Activated T-helper 1 cell treated with anti-CD3 and anti-CD28 coated beads, Interleukin-12 subunit alpha, Interleukin-12 subunit beta, Interleukin-2, Interleukin-4 antibody, amounts not matched to agents 30 ng/mL and 10 ng/mL and 1 ng/mL, durations not matched to agents 14 hours and 24 hours and 36 hours (primary cell): ENCODE measurements at regions not wholly inside any gene's neighbourhood (a gene's known extent, or its start where the extent isn't known, plus 50 kb on each side); places are given as distances from the start of the nearest gene placed in this dataset.

Source experiments
- DNase-seq: peaks from one replicate; pipeline ENCODE4 v3.0.0; 2021; ENCODE audit warnings: low spot score
- H3K27ac Mint-ChIP-seq: one replicate; pipeline ENCODE4 v1.8.0; 2021; ENCODE audit warnings: mild to moderate bottlenecking, mixed read lengths
- H3K27me3 Mint-ChIP-seq: one replicate; pipeline ENCODE4 v1.8.0; 2022; ENCODE audit warnings: mild to moderate bottlenecking, moderate library complexity, mixed read lengths; ENCODE audit not compliant: insufficient read depth
- H3K36me3 Mint-ChIP-seq: one replicate; pipeline ENCODE4 v1.8.0; 2021; ENCODE audit warnings: low read depth, mixed read lengths
- H3K4me1 Mint-ChIP-seq: one replicate; pipeline ENCODE4 v1.8.0; 2021; ENCODE audit warnings: low read depth, mixed read lengths
- H3K4me3 Mint-ChIP-seq: one replicate; pipeline ENCODE4 v1.8.0; 2021; ENCODE audit warnings: mild to moderate bottlenecking, moderate library complexity, mixed read lengths
- H3K9me3 Mint-ChIP-seq: one replicate; pipeline ENCODE4 v1.8.0; 2021; ENCODE audit warnings: mixed read lengths
- intact Hi-C: fragments of 100-400 bp; cut with micrococcal nuclease; formaldehyde crosslinking; loops from one replicate; pipeline ENCODE4 v1.15.1; 2024

- Mint-ChIP-seq H3K4me1 (no peaks in the 10 kb centered on the region), H3K27me3 (no peaks in the 10 kb centered on the region), H3K36me3 (no peaks in the 10 kb centered on the region), H3K9me3 (no peaks in the 10 kb centered on the region), H3K27ac (no peak overlapping the region), H3K4me3 (no peak overlapping the region)
- DNase-seq = no peak
- intact Hi-C loops = no loop called here
Measured at GRCh38 chr9:79026316-79026715, 545.4 kb upstream of the TLE4 start.

- Mint-ChIP-seq H3K4me3 (no peak overlapping the region), H3K9me3 (no peaks in the 10 kb centered on the region), H3K27ac (no peak overlapping the region), H3K4me1 (no peaks in the 10 kb centered on the region), H3K36me3 (no peaks in the 10 kb centered on the region), H3K27me3 (no peaks in the 10 kb centered on the region)
- intact Hi-C loops = no loop called here
- DNase-seq = no peak
Measured at GRCh38 chr9:79028101-79028500, 543.7 kb upstream of the TLE4 start.

DNA sequence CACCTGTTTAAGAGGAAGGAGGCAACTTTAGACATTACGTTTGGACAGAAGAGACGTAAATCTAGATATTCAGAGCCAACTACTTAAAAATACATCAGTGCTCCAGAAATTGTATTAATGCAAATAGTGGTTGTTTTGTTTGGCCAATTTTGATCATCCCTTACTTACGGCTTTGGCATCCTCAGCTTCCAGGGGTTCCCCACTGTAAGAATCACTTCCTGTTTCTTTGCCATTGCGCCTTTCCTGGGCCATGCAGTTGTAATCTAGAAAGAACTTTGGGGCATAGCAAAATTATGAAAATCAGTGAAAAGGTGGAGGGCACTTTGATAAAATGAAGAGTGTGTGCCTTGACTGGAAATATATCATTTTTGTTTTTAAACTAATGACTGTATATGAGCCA, 537.2 kb upstream of the TLE4 start:
- Mint-ChIP-seq H3K4me1 (no peaks in the 10 kb centered on the region), H3K36me3 (no peaks in the 10 kb centered on the region), H3K9me3 (no peaks in the 10 kb centered on the region), H3K27ac (no peak overlapping the region), H3K4me3 (no peak overlapping the region), H3K27me3 (no peaks in the 10 kb centered on the region)
- intact Hi-C loops = no loop called here
- no peak for DNase-seq

DNA sequence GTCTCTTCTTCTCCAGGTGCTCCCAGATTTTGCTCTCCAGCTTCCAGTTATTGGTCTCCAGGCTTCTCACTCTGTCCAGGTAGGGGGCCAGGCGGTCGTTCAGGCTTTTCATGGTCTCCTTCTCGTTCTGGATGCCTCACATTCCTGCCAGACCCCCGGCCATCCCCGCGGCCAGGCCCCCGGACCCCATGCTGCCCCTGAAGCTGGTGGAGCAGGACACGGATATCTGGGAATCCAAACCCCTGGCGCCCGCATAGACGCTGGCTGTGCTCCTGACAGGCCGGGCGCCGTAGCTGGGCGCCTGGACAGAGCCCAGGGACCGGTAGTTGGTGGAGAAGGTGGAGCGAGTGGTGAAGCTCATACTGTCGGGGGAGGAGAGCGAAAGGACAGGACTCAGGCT, 534.4 kb upstream of the TLE4 start:
- H3K36me3 Mint-ChIP-seq = no peaks in the 10 kb centered on the region
- no peak overlapping the region for H3K27ac Mint-ChIP-seq
- no peaks in the 10 kb centered on the region for H3K4me1 Mint-ChIP-seq
- no peaks in the 10 kb centered on the region for H3K9me3 Mint-ChIP-seq
- no peak overlapping the region for H3K4me3 Mint-ChIP-seq
- no peak for DNase-seq
- H3K27me3 Mint-ChIP-seq = no peaks in the 10 kb centered on the region
- intact Hi-C loops = no loop called here

- DNase-seq = no peak
- Mint-ChIP-seq H3K4me3 (no peak overlapping the region), H3K27me3 (no peaks in the 10 kb centered on the region), H3K27ac (no peak overlapping the region), H3K36me3 (no peaks in the 10 kb centered on the region), H3K9me3 (no peaks in the 10 kb centered on the region), H3K4me1 (no peaks in the 10 kb centered on the region)
- intact Hi-C loops = no loop called here
Measured at GRCh38 chr9:79040671-79041070, 531.1 kb upstream of the TLE4 start.

DNA sequence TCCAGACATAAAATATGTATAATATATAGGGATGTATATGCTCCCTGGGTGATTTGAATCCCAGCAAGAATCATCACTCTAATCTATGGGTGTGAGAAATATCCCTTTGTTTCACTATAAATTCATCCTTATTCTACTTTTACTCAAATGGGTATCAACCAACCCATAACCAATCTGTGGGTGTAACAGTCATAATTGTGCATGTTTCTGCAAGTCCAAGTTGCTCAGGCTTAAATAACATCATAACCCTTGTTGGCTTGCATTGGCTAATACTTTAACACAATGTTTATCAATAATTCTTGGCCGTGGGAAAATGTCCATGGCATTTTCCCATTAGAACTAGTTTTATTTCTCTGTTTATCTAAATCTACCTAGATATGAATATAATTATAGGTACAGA, 530.5 kb upstream of the TLE4 start:
- H3K36me3 Mint-ChIP-seq = no peaks in the 10 kb centered on the region
- no peak overlapping the region for H3K4me3 Mint-ChIP-seq
- no peak for DNase-seq
- H3K27me3 Mint-ChIP-seq = no peaks in the 10 kb centered on the region
- H3K27ac Mint-ChIP-seq = no peak overlapping the region
- no peaks in the 10 kb centered on the region for H3K4me1 Mint-ChIP-seq
- no peaks in the 10 kb centered on the region for H3K9me3 Mint-ChIP-seq
- intact Hi-C loops = no loop called here

GRCh38 chr9:79043916-79044315, 527.8 kb upstream of the TLE4 start:
- DNase-seq = no peak
- no peak overlapping the region for H3K4me3 Mint-ChIP-seq
- no peaks in the 10 kb centered on the region for H3K9me3 Mint-ChIP-seq
- H3K36me3 Mint-ChIP-seq = no peaks in the 10 kb centered on the region
- H3K27ac Mint-ChIP-seq = no peak overlapping the region
- H3K4me1 Mint-ChIP-seq = no peaks in the 10 kb centered on the region
- no peaks in the 10 kb centered on the region for H3K27me3 Mint-ChIP-seq
- intact Hi-C loops = no loop called here

DNA sequence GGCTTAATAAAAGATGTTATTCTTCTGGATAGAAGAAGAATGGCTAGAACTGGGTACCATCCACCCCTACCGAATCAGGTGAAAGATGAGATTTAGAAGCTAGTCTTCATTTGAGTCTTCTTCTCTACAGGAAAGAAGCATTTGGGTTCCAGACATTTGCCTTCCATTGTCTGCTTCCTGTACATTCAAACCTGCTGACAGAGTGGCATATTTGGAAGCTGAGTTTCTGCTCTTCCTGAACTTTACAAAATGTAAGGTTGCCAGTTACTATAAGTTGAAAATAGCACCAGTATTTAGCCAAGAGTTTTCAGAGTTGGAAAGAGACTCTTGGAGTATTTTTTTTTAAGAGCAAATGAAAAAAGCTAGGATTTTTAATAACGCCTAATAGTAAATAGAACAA, 525.4 kb upstream of the TLE4 start:
- no peak for DNase-seq
- no peaks in the 10 kb centered on the region for H3K27me3 Mint-ChIP-seq
- intact Hi-C loops = no loop called here
- no peaks in the 10 kb centered on the region for H3K9me3 Mint-ChIP-seq
- H3K4me3 Mint-ChIP-seq = no peak overlapping the region
- no peaks in the 10 kb centered on the region for H3K36me3 Mint-ChIP-seq
- no peaks in the 10 kb centered on the region for H3K4me1 Mint-ChIP-seq
- H3K27ac Mint-ChIP-seq = no peak overlapping the region

DNA sequence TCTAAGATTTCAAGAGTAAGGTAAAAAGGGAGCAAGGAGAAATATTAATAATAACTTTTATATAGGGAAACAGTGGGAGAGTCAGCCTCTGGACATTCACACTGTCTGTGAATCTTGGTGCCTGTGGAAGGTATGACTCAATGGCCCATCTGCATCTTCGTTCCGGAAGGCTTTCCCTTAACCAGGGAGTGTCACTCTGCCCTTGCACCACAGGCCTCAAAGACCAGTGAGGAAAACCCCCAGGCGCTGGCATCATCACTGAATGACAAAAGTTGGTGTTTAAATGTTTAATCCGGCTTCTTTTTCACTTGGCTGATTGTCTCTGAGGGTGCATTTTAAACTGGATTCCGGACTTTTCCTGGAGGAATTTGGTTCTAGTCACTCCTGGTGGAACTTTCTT, 522.4 kb upstream of the TLE4 start:
- DNase-seq = no peak
- H3K27ac Mint-ChIP-seq = no peak overlapping the region
- intact Hi-C loops = no loop called here

DNA sequence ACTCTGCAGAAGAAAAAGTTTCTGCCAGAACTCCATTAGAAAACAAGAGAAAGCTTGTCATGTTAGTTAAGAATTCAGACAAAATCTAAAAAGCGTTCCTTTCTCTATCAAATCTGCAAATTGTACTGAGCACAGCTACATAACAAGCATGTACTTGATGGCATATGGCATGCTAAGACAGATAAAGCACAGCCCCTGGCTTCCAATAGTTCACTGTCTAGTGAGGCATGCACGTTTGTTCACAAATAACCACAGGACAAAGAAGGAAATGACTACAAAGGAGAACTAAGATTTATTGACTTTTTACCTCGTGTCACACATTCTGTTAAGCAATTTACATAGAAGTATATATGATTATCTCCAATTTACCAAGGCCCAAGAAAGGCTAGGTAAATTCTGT, 518.2 kb upstream of the TLE4 start:
- no peak for DNase-seq
- Mint-ChIP-seq H3K36me3 (no peaks in the 10 kb centered on the region), H3K4me1 (no peaks in the 10 kb centered on the region), H3K9me3 (no peaks in the 10 kb centered on the region), H3K4me3 (no peak overlapping the region), H3K27me3 (no peaks in the 10 kb centered on the region), H3K27ac (no peak overlapping the region)
- intact Hi-C loops = no loop called here

More for the DNA sequence above, 522.4 kb upstream of the TLE4 start:
- no peak overlapping the region for H3K4me3 Mint-ChIP-seq
- H3K36me3 Mint-ChIP-seq = no peaks in the 10 kb centered on the region
- H3K4me1 Mint-ChIP-seq = no peaks in the 10 kb centered on the region
- no peaks in the 10 kb centered on the region for H3K27me3 Mint-ChIP-seq
- no peaks in the 10 kb centered on the region for H3K9me3 Mint-ChIP-seq

DNA sequence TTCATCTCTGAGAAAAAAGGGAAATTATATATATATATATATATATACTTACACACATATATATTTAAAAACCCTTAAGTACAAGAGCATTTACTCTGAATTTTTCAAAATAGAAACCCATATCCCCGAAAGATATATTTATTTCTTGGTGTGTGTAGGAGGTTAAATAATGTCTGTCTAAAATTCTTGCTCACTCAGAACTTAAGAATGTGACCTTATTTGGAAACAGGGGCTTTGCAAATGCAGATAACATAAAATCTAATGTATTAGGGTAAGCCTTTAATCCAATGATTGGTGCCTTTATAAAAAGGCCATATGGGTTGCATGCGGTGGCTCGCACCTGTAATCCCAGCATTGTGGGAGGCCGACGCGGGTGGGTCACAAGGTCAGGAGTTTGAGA, 517.3 kb upstream of the TLE4 start:
- intact Hi-C loops = no loop called here
- no peak overlapping the region for H3K4me3 Mint-ChIP-seq
- no peaks in the 10 kb centered on the region for H3K9me3 Mint-ChIP-seq
- no peaks in the 10 kb centered on the region for H3K36me3 Mint-ChIP-seq
- no peak overlapping the region for H3K27ac Mint-ChIP-seq
- no peak for DNase-seq
- no peaks in the 10 kb centered on the region for H3K4me1 Mint-ChIP-seq
- H3K27me3 Mint-ChIP-seq = no peaks in the 10 kb centered on the region

GRCh38 chr9:79056041-79056440, 515.7 kb upstream of the TLE4 start:
- Mint-ChIP-seq H3K27ac (no peak overlapping the region), H3K27me3 (no peaks in the 10 kb centered on the region), H3K4me3 (no peak overlapping the region), H3K36me3 (no peaks in the 10 kb centered on the region), H3K4me1 (no peaks in the 10 kb centered on the region), H3K9me3 (no peaks in the 10 kb centered on the region)
- no peak for DNase-seq
- intact Hi-C loops = no loop called here

DNA sequence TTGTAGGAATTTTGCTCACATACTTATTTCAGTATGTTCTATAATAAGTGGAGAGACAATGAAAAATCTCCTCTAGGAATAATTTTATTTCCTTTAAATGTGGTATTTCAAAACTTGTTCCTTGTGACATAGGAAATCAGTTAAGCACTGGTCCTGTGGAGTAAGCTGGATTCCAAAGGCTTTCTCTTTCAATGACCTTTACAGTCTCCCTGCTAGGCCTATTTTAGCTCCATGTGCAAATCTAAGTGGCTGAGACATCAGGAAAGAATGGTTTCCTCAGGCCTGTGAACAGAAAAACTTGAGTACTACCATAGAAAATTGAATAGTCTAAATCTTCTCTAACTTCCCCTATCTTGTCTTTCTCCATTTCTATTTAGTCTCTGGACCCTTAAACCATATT, 514.2 kb upstream of the TLE4 start:
- Mint-ChIP-seq H3K9me3 (peaks cover 4% of the 10 kb centered on the region), H3K27me3 (no peaks in the 10 kb centered on the region), H3K4me3 (no peak overlapping the region), H3K27ac (no peak overlapping the region), H3K4me1 (no peaks in the 10 kb centered on the region), H3K36me3 (no peaks in the 10 kb centered on the region)
- no peak for DNase-seq
- intact Hi-C loops = no loop called here

DNA sequence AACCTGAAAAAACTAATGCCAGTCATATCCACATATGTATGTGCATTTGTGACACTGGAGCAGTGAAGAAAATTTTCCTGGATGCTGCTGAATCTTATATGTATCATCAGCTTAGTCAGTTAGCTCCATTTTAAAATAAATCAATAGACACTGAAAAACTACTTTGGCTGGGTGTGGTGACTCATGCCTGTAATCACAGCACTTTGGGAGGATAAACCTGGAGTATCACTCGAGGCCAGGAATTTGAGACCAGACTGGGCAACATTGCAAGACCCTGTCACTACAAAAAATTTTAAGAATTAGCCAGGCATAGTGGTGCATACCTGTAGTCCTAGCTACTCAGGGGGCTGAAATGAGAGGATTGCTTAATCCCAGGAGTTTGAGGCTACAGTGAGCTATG, 511.0 kb upstream of the TLE4 start:
- no peak overlapping the region for H3K4me3 Mint-ChIP-seq
- peaks cover 4% of the 10 kb centered on the region for H3K9me3 Mint-ChIP-seq
- H3K27me3 Mint-ChIP-seq = no peaks in the 10 kb centered on the region
- intact Hi-C loops = no loop called here
- H3K36me3 Mint-ChIP-seq = no peaks in the 10 kb centered on the region
- H3K27ac Mint-ChIP-seq = no peak overlapping the region
- DNase-seq = no peak
- no peaks in the 10 kb centered on the region for H3K4me1 Mint-ChIP-seq
